Activated gamma-delta T cell treated with anti-CD3 and anti-CD28 coated beads, Interleukin-2, amount 50 U/mL, for 16 hours (primary cell): ENCODE measurements at regions not wholly inside any gene's neighbourhood (a gene's known extent, or its start where the extent isn't known, plus 50 kb on each side); places are given as distances from the start of the nearest gene placed in this dataset.
"Not testable (repeated sequence)": the region's sequence is repeated elsewhere in the genome, so short reads cannot be mapped to it uniquely, and the experiment has no call there.

ENCODE experiments used
- DNase-seq: peaks from one replicate; pipeline ENCODE4 v3.0.0-alpha.2; 2020; ENCODE audit warnings: low read depth

- no peak for DNase-seq
Observed at GRCh38 chr21:43287795-43288755, 119.3 kb downstream of the CRYAA start.

GRCh38 chr21:43287111-43287760, 118.4 kb downstream of the CRYAA start:
- no peak for DNase-seq

- DNase-seq: no peak
Observed at GRCh38 chr21:43286196-43286595, 117.4 kb downstream of the CRYAA start.

- no peak for DNase-seq
Observed at GRCh38 chr21:43284700-43285099, 115.9 kb downstream of the CRYAA start.

- no peak for DNase-seq
Observed at GRCh38 chr21:43284238-43284637, 115.4 kb downstream of the CRYAA start.

GRCh38 chr21:43283925-43284221, 115.1 kb downstream of the CRYAA start:
- not testable (repeated sequence) for DNase-seq

- no peak for DNase-seq
Observed at GRCh38 chr21:43283136-43283924, 114.5 kb downstream of the CRYAA start.

GRCh38 chr21:43282358-43283120, 113.7 kb downstream of the CRYAA start:
- no peak for DNase-seq

- no peak for DNase-seq
Observed at GRCh38 chr21:43281661-43282357, 113.0 kb downstream of the CRYAA start.

- DNase-seq: no peak
Observed at GRCh38 chr21:43280949-43281633, 112.3 kb downstream of the CRYAA start.

GRCh38 chr21:43279578-43279894, 110.7 kb downstream of the CRYAA start:
- no peak for DNase-seq

GRCh38 chr21:43278766-43279577, 110.2 kb downstream of the CRYAA start:
- DNase-seq: no peak

GRCh38 chr21:43278359-43278758, 109.6 kb downstream of the CRYAA start:
- DNase-seq: no peak

GRCh38 chr21:43277481-43278351, 108.9 kb downstream of the CRYAA start:
- DNase-seq: no peak

GRCh38 chr21:43276811-43277210, 108.0 kb downstream of the CRYAA start:
- no peak for DNase-seq

GRCh38 chr21:43275421-43276211, 106.8 kb downstream of the CRYAA start:
- no peak for DNase-seq

- DNase-seq: no peak
Observed at GRCh38 chr21:43274946-43275310, 106.1 kb downstream of the CRYAA start.
